ENCODE measurements at regions not wholly inside any gene's neighbourhood (a gene's known extent, or its start where the extent isn't known, plus 50 kb on each side); places are given as distances from the start of the nearest gene placed in this dataset.

DNA sequence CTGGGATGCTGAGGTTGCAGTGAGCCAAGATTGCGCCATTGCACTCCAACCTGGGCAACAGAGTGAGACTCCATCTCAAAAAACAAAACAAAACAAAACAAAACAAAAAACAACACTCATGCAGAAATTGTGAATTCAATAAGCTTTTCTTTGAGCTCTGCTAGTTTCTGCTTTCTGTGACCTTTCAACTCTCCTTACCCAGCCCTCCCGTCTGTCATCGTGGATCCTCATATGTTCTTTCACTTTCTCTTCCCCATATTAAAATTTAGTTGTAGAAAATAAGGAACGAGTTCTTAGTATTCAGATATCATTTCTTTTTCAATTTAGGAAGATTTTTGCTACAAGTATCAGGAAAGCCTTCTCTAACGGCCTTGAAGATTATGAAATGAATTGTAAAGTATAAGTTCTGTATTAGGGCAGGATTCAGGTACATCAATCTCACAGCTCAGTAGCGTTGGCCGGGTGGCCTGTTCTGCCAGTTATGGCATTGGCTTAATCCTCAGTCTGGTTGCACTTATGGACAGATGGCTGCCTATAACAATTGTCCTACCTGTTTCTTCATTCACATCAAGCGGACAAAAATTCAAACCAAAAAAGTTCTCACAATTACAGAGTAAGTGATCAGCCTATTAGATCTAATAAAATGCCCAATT, 1167.0 kb downstream of the SORCS3 start:
- DNase-seq, result no peak
- no peak for TF ChIP-seq CTCF (IDR thresholded peaks at IDR 0.05)
- Histone ChIP-seq H3K27ac (no peak overlapping the region), H3K4me3 (no peak overlapping the region), H3K36me3 (no peaks in the 10 kb centered on the region), H3K4me1 (no peaks in the 10 kb centered on the region), H3K27me3 (no peaks in the 10 kb centered on the region), H3K9me3 (no peaks in the 10 kb centered on the region)
- intact Hi-C loops (cut with DNase I; ENCODE audit: low total_unique reads), result no loop called here

- no peak for DNase-seq
- intact Hi-C loops (cut with DNase I; ENCODE audit: low total_unique reads), result no loop called here
- Histone ChIP-seq H3K9me3 (no peaks in the 10 kb centered on the region), H3K36me3 (no peaks in the 10 kb centered on the region), H3K4me1 (no peaks in the 10 kb centered on the region), H3K4me3 (no peak overlapping the region), H3K27me3 (no peaks in the 10 kb centered on the region), H3K27ac (no peak overlapping the region)
- no peak for TF ChIP-seq CTCF (IDR thresholded peaks at IDR 0.05)
Observed at GRCh38 chr10:105803206-105803605, 1162.1 kb downstream of the SORCS3 start.

DNA sequence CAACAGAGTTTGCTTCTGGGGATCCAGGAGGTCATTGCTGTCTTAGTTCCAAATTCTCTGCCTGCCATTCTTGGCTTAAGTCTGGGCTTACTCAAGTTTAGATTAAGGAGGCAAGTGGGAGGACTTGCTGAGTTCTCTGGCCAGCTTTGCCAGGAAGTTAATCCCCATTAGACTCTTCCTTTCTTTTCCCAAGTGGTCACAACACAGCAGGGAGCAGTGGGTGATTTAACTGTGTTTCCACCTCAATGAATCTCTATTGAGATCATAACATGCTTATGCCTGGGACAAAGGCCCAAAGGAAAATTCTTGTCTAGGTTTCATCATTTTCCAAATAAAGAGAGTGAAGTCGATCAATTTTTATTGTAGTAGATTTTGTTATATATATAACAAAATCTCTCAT, 1159.6 kb downstream of the SORCS3 start:
- Histone ChIP-seq H3K9me3 (no peaks in the 10 kb centered on the region), H3K27ac (no peak overlapping the region), H3K36me3 (no peaks in the 10 kb centered on the region), H3K4me1 (no peaks in the 10 kb centered on the region), H3K4me3 (no peak overlapping the region), H3K27me3 (no peaks in the 10 kb centered on the region)
- no peak for TF ChIP-seq CTCF (IDR thresholded peaks at IDR 0.05)
- intact Hi-C loops (cut with DNase I; ENCODE audit: low total_unique reads), result no loop called here
- DNase-seq, result no peak

GRCh38 chr10:105798328-105798889, 1157.3 kb downstream of the SORCS3 start:
- DNase-seq, result no peak
- Histone ChIP-seq H3K9me3 (no peaks in the 10 kb centered on the region), H3K27me3 (no peaks in the 10 kb centered on the region), H3K4me3 (no peak overlapping the region), H3K27ac (no peak overlapping the region), H3K4me1 (no peaks in the 10 kb centered on the region), H3K36me3 (no peaks in the 10 kb centered on the region)
- intact Hi-C loops (cut with DNase I; ENCODE audit: low total_unique reads), result no loop called here
- TF ChIP-seq CTCF (IDR thresholded peaks at IDR 0.05), result no peak

GRCh38 chr10:105797234-105797890, 1156.3 kb downstream of the SORCS3 start:
- intact Hi-C loops (cut with DNase I; ENCODE audit: low total_unique reads), result no loop called here
- TF ChIP-seq CTCF (IDR thresholded peaks at IDR 0.05), result no peak
- Histone ChIP-seq H3K9me3 (no peaks in the 10 kb centered on the region), H3K27me3 (no peaks in the 10 kb centered on the region), H3K4me1 (no peaks in the 10 kb centered on the region), H3K36me3 (no peaks in the 10 kb centered on the region), H3K4me3 (no peak overlapping the region), H3K27ac (no peak overlapping the region)
- DNase-seq, result no peak

Measured in tibial artery (tissue), 4 donors.